GM18520 (cell line): ENCODE measurements at regions not wholly inside any gene's neighbourhood (a gene's known extent, or its start where the extent isn't known, plus 50 kb on each side); places are given as distances from the start of the nearest gene placed in this dataset.
"Not testable (repeated sequence)": the region's sequence is repeated elsewhere in the genome, so short reads cannot be mapped to it uniquely, and the experiment has no call there.

Experiments
- ATAC-seq: cut with Tn5 transposase; IDR thresholded peaks from one replicate; pipeline ENCODE4 v1.9.1; 2021; ENCODE audit not compliant: unreplicated experiment

DNA sequence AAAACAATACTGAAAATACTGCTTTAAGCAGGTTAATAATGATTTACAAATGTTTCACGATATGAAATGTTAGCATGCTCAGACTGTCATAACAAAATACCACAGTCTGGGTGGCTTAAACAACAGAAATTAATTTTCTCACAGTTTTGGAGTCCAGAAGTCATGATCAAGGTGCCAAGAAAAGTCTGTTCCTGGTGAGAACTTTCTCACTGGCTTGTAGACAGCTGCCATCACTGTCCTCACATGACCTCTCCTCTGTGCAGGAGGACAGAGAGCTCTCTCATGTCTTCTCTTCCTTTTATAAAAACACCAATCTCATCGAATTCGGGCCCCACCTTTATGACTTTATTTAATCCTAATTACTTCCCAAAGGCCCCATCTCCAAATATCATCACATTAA is 426.7 kb downstream of the KLHL13 start:
- no peak for ATAC-seq

DNA sequence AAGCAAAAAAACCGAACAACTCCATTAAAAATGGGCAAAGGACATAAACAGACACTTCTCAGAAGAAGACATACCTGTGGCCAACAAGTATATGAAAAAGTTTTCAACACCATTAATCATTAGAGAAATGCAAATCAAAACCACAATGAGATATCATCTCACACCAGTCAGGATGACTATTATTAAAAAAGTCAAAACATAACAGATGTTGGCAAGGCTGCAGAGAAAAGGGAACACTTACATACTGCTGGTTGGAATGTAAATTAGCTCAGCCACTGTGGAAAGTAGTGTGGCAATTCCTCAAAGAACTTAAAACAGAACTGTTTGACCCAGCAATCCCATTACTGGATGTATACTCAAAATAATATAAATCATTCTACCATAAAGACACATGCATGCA is 436.3 kb downstream of the KLHL13 start:
- ATAC-seq = no peak

DNA sequence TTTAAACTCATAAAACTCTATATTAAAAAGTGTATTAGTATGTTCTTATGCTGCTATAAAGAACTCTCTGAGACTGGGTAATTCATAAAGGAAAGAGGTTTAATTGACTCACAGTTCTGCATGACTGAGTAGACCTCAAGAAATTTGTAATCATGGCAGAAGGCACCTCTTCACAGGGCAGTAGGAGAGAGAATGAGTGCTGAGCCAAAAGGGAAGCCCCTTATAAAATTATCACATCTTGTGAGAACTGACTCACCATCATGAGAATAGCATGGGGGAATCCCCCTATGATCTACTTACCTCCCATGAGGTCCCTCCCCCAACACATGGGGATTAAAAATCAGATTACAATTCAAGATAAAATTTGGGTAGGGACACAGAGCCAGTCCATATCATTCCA is 463.2 kb downstream of the KLHL13 start:
- no peak for ATAC-seq

DNA sequence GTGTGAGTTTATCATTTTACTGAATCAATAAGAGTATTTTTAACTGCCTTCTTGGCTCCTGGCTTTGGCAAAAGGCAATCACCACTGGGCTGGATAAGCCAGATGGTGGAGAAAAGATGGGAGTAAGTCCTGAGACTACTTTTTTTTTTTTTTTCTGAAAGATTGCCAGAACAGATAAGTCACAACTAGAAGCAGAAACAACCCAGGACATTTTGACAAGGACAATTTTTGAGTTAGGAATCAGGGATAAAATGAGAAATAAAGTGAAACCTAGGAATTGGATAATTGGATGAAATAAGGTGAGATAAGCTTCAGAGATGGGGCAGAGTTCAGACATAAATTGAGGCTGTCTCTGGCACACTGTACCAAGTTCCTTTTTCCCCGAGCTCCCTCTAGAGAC is 471.0 kb downstream of the KLHL13 start:
- ATAC-seq = no peak

DNA sequence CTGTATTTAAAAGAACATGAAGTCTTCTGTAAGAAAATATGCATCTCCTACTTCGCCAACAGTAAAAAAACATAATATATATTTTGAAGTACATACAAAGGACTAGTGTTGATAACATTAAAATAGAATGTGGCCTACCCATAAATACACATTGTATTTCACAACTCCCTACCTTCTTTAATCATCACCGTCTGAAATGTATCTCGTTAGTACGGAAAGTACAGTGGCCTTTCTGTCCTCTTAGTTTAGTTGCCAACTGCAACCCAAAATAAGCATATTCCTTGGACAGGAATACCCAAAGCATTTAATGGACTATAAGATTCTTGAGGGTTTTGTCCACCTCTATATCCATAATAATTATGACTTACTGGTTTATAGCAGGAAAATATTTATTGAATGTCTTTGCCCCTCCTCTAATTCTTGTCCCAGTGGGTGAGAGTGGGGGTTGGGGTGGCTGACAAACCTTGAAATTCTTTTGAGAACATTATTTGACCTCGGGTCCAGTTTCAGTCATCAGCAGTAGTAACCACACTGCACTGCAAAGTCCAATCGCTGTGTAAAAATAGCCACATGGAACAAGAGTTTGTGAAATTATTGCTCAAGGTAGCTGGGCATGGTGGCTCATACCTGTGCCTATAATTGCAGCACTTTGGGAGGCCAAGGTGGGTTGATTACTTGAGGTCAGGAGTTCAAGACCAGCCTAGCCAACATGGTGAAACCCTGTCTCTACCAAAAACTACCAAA is 474.5 kb downstream of the KLHL13 start:
- ATAC-seq = no peak

DNA sequence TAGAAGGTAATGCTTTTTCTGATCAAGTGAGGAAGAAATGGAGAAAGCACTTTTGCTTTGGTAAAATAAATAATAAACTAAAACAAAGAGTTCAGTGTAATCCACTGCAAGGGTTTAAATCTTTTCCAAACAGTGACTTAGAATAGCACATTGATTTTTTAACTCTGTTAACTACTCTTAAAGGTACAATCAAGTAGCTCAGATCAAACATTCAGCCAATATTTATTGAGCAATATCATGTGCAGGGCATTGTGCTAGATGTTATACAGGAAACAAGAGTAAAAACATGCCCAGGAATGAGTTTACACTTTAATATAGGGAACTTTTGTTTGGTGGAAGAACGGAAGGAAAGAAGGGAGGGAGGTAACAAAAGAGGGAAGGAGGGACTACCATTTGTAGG is 479.8 kb downstream of the KLHL13 start:
- no peak for ATAC-seq

DNA sequence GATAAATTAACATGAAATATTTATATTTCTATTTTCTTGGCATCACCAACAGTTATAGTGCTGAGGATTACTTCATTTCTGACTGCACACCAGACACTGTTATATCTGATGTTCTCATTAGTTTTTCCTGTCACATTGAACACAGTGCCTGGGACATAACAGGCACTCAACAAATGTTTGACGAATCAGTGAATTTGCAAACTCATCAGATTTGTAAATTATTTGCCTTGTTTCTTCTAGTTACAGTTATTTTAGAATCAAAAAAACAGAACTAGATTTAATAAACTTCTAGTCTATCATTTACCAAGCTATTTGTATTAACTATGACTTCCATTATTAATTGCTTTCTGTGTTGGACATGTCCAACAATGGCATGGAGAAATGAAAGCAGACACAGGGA is 483.3 kb downstream of the KLHL13 start:
- ATAC-seq = no peak

DNA sequence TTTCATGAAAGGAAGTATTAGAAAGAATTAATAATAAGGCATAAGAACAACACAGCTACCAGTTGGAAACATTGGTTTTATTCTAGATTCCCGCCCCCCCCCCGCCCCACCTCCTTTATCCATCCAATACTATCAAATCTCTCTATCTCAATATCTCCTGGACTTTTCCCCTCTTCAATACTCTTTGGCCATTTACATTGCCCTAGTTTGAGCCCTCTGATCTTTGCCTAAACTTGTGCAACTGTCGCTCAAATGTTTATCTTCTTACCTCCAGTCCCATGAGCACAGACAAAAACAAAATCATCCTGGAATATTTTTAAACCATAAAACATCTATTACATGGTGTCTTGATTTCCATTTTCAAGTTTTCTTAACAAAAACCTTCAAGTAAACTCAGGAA is 488.2 kb downstream of the KLHL13 start:
- ATAC-seq = no peak

DNA sequence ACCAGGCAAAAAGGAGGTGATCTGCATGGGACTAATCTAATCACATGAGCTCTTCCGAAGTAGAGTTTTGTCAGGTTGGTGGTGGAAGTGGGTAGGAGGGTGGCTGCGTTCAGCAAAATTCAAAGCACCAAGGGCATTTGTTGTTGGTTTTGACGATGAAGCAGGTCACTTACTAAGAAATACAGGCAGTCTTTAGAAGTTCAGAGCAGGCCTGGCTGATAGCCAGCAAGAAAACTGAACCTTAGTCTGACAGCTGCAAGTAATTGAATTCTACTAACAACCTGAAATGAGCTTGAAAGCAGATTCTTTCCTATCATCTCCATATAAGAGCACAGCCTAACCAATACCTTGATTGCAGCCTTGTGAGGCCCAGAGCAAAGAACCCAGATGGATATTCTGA is 505.8 kb downstream of the KLHL13 start:
- no peak for ATAC-seq

DNA sequence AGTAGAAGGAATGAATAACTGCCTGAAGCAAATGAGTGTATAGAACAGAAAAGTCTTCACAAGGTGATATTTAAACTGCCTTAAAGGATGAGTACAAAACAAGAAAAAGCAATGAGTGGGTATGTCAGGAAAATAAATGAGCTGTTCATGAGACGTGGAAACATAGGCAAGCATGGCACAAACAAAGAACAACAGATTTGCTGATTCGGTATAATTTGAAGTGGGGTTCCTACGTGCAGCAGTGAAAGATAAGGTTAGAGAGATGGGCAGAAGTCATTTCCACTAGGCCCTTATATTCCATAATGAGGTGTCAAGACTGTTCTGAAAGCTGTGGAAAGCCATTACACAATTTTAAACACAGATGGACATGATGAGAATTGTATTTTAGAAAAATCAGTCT is 506.6 kb downstream of the KLHL13 start:
- ATAC-seq = no peak

DNA sequence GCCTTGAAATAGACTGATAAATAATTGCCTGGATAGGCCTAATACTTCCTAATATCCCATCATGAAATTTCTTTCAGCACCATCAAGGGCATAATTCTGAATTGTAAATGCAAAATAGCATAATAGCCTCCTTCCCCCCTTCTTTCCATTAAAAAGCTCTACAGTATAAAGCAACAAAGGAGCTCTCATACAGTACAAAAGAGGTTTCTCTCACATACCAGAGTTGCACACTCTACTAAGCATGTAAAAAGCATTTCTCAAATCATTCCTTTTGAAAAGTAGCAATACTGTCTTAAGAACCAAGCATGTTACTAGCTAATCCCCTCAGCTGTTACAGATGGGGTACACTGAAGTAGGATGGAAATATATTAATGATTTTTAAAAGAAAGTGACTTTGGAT is 509.0 kb downstream of the KLHL13 start:
- ATAC-seq = no peak

DNA sequence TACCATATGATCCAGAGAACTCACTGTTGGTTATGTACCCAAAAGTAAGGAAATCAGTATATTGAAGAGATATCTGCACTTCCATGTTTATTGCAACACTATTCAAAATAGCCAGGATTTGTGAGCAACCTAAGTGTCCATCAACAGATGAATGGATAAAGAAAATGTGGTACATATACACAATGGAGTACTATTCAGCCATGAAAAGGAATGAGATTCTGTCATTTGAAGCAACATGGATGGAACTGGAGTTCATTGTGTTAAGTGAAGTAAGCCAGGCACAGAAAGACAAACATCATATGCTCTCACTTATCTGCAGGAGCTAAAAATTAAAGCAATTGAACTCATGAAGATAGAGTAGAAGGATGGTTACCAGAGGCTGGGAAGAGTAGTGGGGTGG is 510.5 kb downstream of the KLHL13 start:
- ATAC-seq = not testable (repeated sequence)

DNA sequence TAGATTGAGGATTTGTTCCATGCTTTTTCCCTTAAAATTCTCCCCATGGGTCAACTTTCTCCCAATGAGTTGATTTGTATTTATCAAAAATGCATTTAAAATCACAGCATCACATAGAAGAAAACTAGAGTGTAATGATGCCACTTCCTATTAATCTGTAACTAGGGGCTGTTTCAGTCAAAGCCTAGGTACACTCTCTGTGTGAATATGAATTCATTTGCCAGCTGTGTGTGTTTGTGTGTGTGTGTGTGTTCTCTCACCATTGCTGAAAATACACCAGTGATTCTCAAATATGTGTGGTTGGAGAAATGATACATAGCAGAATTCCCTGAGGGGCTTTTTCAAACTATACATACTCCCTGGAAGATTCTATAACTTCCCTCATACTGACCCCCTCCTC is 546.5 kb downstream of the KLHL13 start:
- ATAC-seq = no peak

DNA sequence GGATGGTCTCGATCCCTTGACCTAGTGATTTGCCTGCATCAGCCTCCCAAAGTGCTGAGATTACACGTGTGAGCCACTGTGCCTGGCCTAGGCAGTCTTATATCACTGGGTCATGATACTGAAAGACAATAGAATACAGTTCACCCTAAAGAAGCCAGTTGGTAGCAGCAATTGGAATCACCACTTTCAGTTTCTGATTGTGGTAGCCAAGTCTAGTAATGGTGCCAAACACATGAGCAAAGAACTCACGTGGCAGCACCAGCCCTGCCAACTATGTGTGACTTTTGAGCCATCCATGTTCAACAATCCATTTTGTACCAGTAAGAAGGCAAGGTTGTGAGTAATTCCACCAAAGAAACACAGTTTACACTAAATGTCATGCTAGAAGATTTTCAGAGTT is 548.4 kb downstream of the KLHL13 start:
- no peak for ATAC-seq

DNA sequence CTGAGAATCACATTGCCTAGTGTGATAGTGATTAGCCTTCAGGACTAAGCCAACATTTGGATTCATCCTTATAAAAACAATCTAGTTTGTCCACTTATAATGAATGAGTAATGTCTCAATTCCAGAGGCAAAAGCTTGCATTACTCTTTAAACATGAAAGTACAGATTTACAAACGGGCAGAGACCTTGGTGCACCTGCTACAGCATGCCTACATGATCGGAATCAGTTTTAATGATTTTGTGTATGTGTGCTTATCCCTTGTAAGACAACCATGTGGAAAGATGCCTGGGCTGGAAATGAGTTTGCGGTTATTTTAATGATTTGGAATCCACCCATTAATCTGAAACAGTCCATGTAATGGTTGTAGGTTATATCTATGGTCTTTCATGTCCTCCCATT is 572.7 kb downstream of the KLHL13 start:
- ATAC-seq = no peak

DNA sequence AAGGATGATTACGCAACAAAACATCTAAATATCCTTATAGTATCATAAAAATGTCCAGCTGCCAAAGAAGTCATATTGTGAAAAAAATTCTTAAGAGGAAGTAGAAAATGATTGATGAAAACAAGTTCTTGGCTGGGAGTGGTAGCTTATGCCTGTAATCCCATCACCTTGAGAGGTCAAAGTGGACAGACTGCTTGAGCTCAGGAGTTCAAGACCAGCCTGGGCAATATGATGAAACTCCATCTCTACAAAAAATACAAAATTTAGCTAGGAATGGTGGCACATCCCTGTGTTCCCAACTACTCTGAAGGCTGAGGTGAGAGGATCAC is 577.6 kb downstream of the KLHL13 start:
- ATAC-seq = no peak

DNA sequence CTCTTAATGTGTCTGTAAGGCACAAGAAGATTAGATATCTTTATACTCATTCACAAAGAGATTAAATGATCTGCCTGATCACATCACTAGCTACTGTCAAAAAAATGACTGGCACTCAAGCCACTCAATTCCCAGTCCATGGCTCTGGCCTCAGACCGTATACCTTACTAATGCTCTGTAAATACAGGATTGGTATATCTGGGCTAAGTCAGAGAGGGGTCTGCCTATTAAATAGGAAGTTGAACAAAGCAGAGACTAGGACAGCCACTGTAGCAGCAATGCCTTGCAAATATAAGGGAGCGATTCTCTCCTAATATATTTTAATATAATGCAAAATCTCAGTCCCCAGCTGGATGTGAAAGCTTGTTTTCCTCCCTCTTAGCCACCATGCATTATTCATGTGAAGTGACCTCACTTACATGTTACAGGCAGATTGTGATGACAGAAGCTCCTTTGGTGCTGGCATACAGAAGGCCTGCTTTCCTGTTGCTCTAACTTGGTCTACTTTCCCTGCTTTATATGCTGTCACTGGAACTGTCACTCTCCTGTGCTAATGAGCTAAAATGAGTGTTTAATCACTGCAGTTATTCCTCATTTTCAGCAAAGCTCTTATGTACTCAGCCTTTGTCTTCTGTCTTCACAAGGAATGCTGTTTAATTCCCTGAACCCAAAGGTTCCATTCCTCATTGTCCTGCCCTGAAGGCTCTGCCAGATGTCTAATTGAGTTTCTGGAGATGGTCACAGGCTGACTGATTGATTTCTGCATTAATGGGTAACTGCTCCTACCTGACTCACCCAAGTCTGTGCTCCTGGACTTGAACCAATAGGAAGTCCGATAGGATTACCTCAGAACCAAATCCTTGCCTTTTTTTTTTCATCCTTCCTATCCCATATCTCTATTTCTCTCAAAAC is 578.2 kb downstream of the KLHL13 start:
- no peak for ATAC-seq

DNA sequence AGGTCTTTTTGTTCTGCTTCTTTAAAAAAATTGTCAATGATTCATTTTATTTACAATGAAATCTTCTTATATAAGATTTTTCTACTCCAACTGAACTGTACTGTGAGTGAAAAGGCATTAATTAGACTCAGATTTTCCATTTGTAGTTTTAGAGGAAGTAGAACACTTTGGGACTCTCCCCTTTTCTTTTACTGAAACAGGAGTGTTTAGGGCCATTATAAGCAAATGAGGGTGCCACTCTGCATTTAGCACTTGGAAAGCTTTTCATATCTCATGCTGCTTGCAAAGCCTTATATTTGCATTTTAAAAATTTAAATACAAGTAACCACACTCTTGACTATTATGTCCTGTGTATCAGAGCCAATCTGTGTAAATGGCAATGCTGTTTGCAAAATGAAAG is 584.3 kb downstream of the KLHL13 start:
- no peak for ATAC-seq

DNA sequence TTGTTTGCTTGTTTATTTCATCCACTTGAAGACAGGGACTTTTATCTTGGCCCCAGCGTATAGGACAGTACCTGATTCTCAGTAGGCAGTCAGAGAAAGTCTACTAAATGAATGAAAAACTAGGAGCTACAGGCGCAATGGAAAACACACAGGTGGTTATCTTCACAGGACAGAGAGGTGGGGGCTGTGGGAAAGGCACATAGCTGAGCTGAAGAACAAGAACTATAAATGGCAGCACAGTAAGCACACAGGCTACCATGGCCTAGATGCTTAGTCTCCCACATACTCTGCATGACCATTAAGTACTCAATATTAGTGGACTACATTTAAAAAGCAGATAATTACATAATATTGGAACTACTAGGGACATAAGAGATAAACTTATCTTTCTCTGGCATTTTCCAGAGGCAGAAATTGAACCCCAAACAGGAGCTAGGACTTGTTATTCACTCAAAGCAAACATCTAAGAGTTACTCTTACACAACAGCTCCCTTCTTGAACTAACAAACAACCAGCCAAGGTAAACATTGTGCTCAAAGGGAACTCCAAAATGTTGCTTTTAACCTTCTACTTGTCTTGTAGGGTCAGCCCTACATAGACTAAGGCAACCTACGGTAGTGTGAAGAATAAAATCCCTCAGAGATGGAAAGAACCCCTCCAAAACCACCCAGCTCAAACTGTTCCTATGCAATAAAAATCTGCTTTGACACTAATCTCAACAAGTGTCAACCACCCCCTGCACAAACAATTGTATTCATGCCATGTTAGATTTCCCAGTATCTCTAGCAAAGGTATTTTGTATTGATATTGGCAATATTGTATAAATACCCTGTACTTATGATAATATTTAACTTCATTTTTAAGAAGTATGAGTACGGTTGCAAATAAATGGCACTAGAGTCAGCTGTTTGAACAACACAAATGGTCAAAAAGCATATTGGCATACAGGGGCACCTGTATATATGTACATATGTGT is 593.6 kb downstream of the KLHL13 start:
- ATAC-seq = no peak

DNA sequence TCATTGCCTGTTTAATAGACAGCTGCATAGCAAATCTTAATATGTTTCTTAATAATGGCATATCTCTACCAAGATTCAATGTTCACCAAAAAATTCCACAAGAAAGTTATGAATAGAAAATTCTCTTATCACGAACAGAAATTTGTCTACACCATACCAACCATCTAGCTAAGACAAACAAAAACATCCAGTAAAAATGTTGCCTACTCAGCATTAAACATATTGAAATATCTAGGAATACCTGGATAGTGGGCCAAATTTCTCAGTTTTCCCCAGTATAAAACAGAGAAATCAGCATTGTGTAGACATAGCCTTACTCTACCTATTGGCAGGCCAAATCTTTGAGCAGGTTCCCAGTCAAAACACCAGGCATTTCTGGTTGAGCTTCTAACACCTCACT is 598.6 kb downstream of the KLHL13 start:
- ATAC-seq = no peak

DNA sequence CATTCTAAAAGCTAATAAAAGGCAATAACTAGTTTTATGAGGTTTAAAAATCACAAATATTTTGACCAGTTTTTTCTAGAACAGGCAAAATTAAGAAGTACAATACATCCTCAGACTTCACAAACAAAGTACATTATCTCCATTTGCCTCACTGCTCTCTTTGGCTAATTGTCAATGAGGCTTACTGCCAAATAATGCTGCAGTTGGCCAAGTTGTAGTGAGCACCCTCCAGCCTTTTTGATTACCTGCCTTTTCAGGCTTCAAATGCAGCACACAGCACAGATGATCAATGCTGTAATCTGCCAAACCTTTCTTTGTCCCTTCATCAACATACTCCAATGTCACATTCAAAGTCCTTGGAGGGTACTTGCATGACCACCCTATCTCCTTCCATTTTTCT is 605.2 kb downstream of the KLHL13 start:
- no peak for ATAC-seq
